GM23248 (cell line): ENCODE measurements at regions not wholly inside any gene's neighbourhood (a gene's known extent, or its start where the extent isn't known, plus 50 kb on each side); places are given as distances from the start of the nearest gene placed in this dataset.

Source experiments
- DNase-seq: peaks from one replicate; pipeline ENCODE4 v3.0.0-alpha.2; 2015
- H2AFZ ChIP-seq: fragments of 200-600 bp; sonication (generic); 2 replicates; pipeline ENCODE4 v1.6.1; 2016; ENCODE audit warnings: antibody characterized with exemption
- H3F3A ChIP-seq: fragments of 200-600 bp; sonication (generic); 2 replicates; pipeline ENCODE4 v1.6.1; 2016; ENCODE audit warnings: mild to moderate bottlenecking, antibody characterized with exemption, mixed run types; ENCODE audit not compliant: insufficient read depth
- H3K27ac ChIP-seq: fragments of 200-600 bp; sonication (generic); 2 replicates; pipeline ENCODE4 v1.5.1; 2016; ENCODE audit warnings: mild to moderate bottlenecking
- H3K27me3 ChIP-seq: fragments of 200-600 bp; sonication (generic); replicated peaks from 2 replicates; pipeline ENCODE4 v1.6.1; 2016; ENCODE audit warnings: mild to moderate bottlenecking; ENCODE audit not compliant: insufficient read depth
- H3K36me3 ChIP-seq: fragments of 200-600 bp; sonication (generic); 2 replicates; pipeline ENCODE4 v1.6.1; 2016; ENCODE audit warnings: low read depth, mild to moderate bottlenecking
- H3K4me1 ChIP-seq: fragments of 200-600 bp; sonication (generic); 2 replicates; pipeline ENCODE4 v1.6.1; 2016; ENCODE audit warnings: mild to moderate bottlenecking; ENCODE audit not compliant: insufficient read depth
- H3K4me2 ChIP-seq: fragments of 200-600 bp; sonication (generic); one replicate; pipeline ENCODE4 v1.6.1; 2016; ENCODE audit warnings: mild to moderate bottlenecking; ENCODE audit not compliant: unreplicated experiment
- H3K4me3 ChIP-seq: fragments of 200-600 bp; sonication (generic); 2 replicates; pipeline ENCODE4 v1.5.1; 2016; ENCODE audit warnings: mild to moderate bottlenecking
- H3K79me2 ChIP-seq: fragments of 200-600 bp; sonication (generic); 2 replicates; pipeline ENCODE4 v1.6.1; 2016; ENCODE audit warnings: mild to moderate bottlenecking; ENCODE audit not compliant: insufficient read depth
- H3K9ac ChIP-seq: fragments of 200-600 bp; sonication (generic); 2 replicates; pipeline ENCODE4 v1.6.1; 2016; ENCODE audit warnings: mild to moderate bottlenecking
- H3K9me2 ChIP-seq: fragments of 200-600 bp; sonication (generic); 2 replicates; pipeline ENCODE4 v1.6.1; 2016; ENCODE audit warnings: mixed run types, mild to moderate bottlenecking, moderate library complexity; ENCODE audit not compliant: insufficient read depth
- H3K9me3 ChIP-seq: fragments of 200-600 bp; sonication (generic); one replicate; pipeline ENCODE4 v1.6.1; 2017; ENCODE audit warnings: low read depth
- H4K20me1 ChIP-seq: fragments of 200-600 bp; sonication (generic); 2 replicates; pipeline ENCODE4 v1.6.0; 2016; ENCODE audit not compliant: insufficient read depth
- EZH2 ChIP-seq: fragments of 200-600 bp; sonication (generic); IDR thresholded peaks from 2 replicates; pipeline ENCODE4 v1.6.1; 2018; ENCODE audit warnings: antibody characterized with exemption, mild to moderate bottlenecking; ENCODE audit not compliant: insufficient read depth, poor library complexity, severe bottlenecking
- EZH2phosphoT487 ChIP-seq: fragments of 200-600 bp; sonication (generic); IDR thresholded peaks from 2 replicates; pipeline ENCODE4 v1.6.1; 2018; ENCODE audit warnings: antibody characterized with exemption, moderate library complexity, mild to moderate bottlenecking, low read depth; ENCODE audit not compliant: insufficient read depth
- WGBS, 2 experiments: methylation state at CpG; one replicate each; pipeline ENCODE4 v1.1.6; 2015 to 2017; ENCODE audit warnings: low lambda C conversion rate in 2 of 2, low coverage in 1 of 2; ENCODE audit errors: missing lambda C conversion rate in 2 of 2; 5-methylcytosine and 5-hydroxymethylcytosine counted together
- in situ Hi-C: fragments of 300-500 bp; cut with MboI; formaldehyde crosslinking; loops from 2 replicates; pipeline ENCODE4 v1.15.0; 2020

- DNase-seq = no peak
- Histone ChIP-seq H3K36me3 (no peaks in the 10 kb centered on the region), H3K4me2 (no peak overlapping the region), H3K79me2 (no peaks in the 10 kb centered on the region), H3F3A (no peaks in the 10 kb centered on the region), H3K27ac (no peak overlapping the region), H4K20me1 (no peaks in the 10 kb centered on the region), H3K4me3 (no peak overlapping the region), H3K9me3 (no peaks in the 10 kb centered on the region), H3K9me2 (no peaks in the 10 kb centered on the region), H3K9ac (no peak overlapping the region), H3K27me3 (no peaks in the 10 kb centered on the region), H3K4me1 (no peaks in the 10 kb centered on the region), H2AFZ (no peak overlapping the region)
- TF ChIP-seq EZH2phosphoT487 = no peak
- TF ChIP-seq EZH2 = no peak
- WGBS, 2 experiments = 4 to 5% methylated on average over 1 of the region's 1 CpG
- in situ Hi-C loops = no loop called here
These were observed 461.2 kb upstream of the MBL2 start for GRCh38 chr10:53233749-53234148.

- H3K9me2 ChIP-seq = no peaks in the 10 kb centered on the region
- no peak overlapping the region for H3K27ac ChIP-seq
- in situ Hi-C loops = no loop called here
- H3F3A ChIP-seq = no peaks in the 10 kb centered on the region
- no peaks in the 10 kb centered on the region for H3K79me2 ChIP-seq
- H2AFZ ChIP-seq = no peak overlapping the region
- H3K36me3 ChIP-seq = no peaks in the 10 kb centered on the region
- H3K9me3 ChIP-seq = no peaks in the 10 kb centered on the region
- no peaks in the 10 kb centered on the region for H3K4me1 ChIP-seq
- DNase-seq = no peak
- H3K27me3 ChIP-seq = no peaks in the 10 kb centered on the region
- H3K4me3 ChIP-seq = no peak overlapping the region
- no peak overlapping the region for H3K4me2 ChIP-seq
- 3 to 10% methylated on average over 2 of the region's 2 CpGs for WGBS, 2 experiments
- H4K20me1 ChIP-seq = no peaks in the 10 kb centered on the region
- no peak overlapping the region for H3K9ac ChIP-seq
- TF ChIP-seq EZH2 = no peak
- TF ChIP-seq EZH2phosphoT487 = no peak
These were observed 458.1 kb upstream of the MBL2 start for GRCh38 chr10:53230651-53231050.

- TF ChIP-seq EZH2 (no peak), EZH2phosphoT487 (no peak)
- H3K9ac ChIP-seq = no peak overlapping the region
- H3K9me2 ChIP-seq = no peaks in the 10 kb centered on the region
- H3K27me3 ChIP-seq = no peaks in the 10 kb centered on the region
- in situ Hi-C loops = no loop called here
- H4K20me1 ChIP-seq = no peaks in the 10 kb centered on the region
- no peaks in the 10 kb centered on the region for H3K79me2 ChIP-seq
- no peaks in the 10 kb centered on the region for H3K9me3 ChIP-seq
- no peak overlapping the region for H2AFZ ChIP-seq
- DNase-seq = no peak
- H3K4me3 ChIP-seq = no peak overlapping the region
- WGBS, 2 experiments = 34 to 44% methylated on average over 2 of the region's 2 CpGs
- no peaks in the 10 kb centered on the region for H3K36me3 ChIP-seq
- no peak overlapping the region for H3K27ac ChIP-seq
- no peaks in the 10 kb centered on the region for H3K4me1 ChIP-seq
- H3K4me2 ChIP-seq = no peak overlapping the region
- H3F3A ChIP-seq = no peaks in the 10 kb centered on the region
These were observed 451.3 kb upstream of the MBL2 start for GRCh38 chr10:53223851-53224250.

GRCh38 chr10:53222806-53223205 is 450.2 kb upstream of the MBL2 start:
- TF ChIP-seq EZH2phosphoT487 (no peak), EZH2 (no peak)
- Histone ChIP-seq H3K27me3 (no peaks in the 10 kb centered on the region), H4K20me1 (no peaks in the 10 kb centered on the region), H3K27ac (no peak overlapping the region), H3K79me2 (no peaks in the 10 kb centered on the region), H3K4me1 (no peaks in the 10 kb centered on the region), H3K36me3 (no peaks in the 10 kb centered on the region), H3K9me2 (no peaks in the 10 kb centered on the region), H3K9ac (no peak overlapping the region), H2AFZ (no peak overlapping the region), H3F3A (no peaks in the 10 kb centered on the region), H3K4me3 (no peak overlapping the region), H3K9me3 (no peaks in the 10 kb centered on the region), H3K4me2 (no peak overlapping the region)
- in situ Hi-C loops = no loop called here
- 8 to 14% methylated on average over 5 of the region's 5 CpGs for WGBS, 2 experiments
- no peak for DNase-seq
